Stomach (tissue), 8 donors: ENCODE measurements at regions not wholly inside any gene's neighbourhood (a gene's known extent, or its start where the extent isn't known, plus 50 kb on each side); places are given as distances from the start of the nearest gene placed in this dataset.

Experiments
- DNase-seq, 2 donors: peaks; one replicate each; pipeline versions ENCODE4 v3.0.0 to v3.0.0-alpha.2; 2013 to 2019
- H3K27ac ChIP-seq, 5 donors: fragments of 200-600 bp in 4 of 5; sonication (generic) in 4 of 5; one replicate each; pipeline ENCODE4 v1.5.1; 2013 to 2019; ENCODE audit warnings: mild to moderate bottlenecking in 1 of 5, moderate library complexity in 1 of 5
- H3K27me3 ChIP-seq, 3 donors: fragments of 200-600 bp; sonication (generic); one replicate each; pipeline ENCODE4 v1.5.1; 2017 to 2019; ENCODE audit warnings: mixed run types in 1 of 3
- H3K36me3 ChIP-seq, 4 donors: fragments of 200-600 bp; sonication (generic); 1 replicate in 3 of 4; 2 replicates in 1 of 4; pipeline ENCODE4 v1.5.1; 2016 to 2019
- H3K4me1 ChIP-seq, 4 donors: fragments of 200-600 bp; sonication (generic); one replicate each; pipeline ENCODE4 v1.5.1; 2016 to 2019
- H3K4me3 ChIP-seq, 4 donors: fragments of 200-600 bp; sonication (generic) in 3 of 4; one replicate each; pipeline ENCODE4 v1.5.1; 2016 to 2019; ENCODE audit warnings: mild to moderate bottlenecking in 1 of 4
- H3K9me3 ChIP-seq, 4 donors: fragments of 200-600 bp; sonication (generic); one replicate each; pipeline ENCODE4 v1.5.1; 2016 to 2019
- CTCF ChIP-seq, 7 experiments: fragments of 450-650 bp in 4 of 7; fragments of 200-600 bp in 3 of 7; sonication (generic) in 3 of 7; IDR thresholded peaks; one replicate each; pipeline ENCODE4 v1.5.1; 2016 to 2019; ENCODE audit warnings: antibody characterized with exemption in 7 of 7, control low read depth in 2 of 7, mild to moderate bottlenecking in 1 of 7
- EP300 ChIP-seq: sonication (generic); formaldehyde crosslinking; IDR thresholded peaks from one replicate; pipeline ENCODE4 v1.6.1; 2017; ENCODE audit warnings: antibody characterized with exemption
- POLR2A ChIP-seq, 4 donors: fragments of 450-650 bp; IDR thresholded peaks; one replicate each; pipeline ENCODE4 v1.6.1; 2016; ENCODE audit warnings: antibody characterized with exemption in 4 of 4, control low read depth in 2 of 4, mild to moderate bottlenecking in 1 of 4, moderate library complexity in 1 of 4
- POLR2AphosphoS5 ChIP-seq, 3 donors: sonication (generic); formaldehyde crosslinking; IDR thresholded peaks; one replicate each; pipeline ENCODE4 v1.6.1; 2016; ENCODE audit warnings: antibody characterized with exemption in 3 of 3
- WGBS, 5 donors: extraction: QIAGEN DNeasy Blood & Tissue Kit in 3 of 5; methylation state at CpG; one replicate each; pipeline versions ENCODE4 v1.1.5 to v1.1.7; 2013 to 2018; 5-methylcytosine and 5-hydroxymethylcytosine counted together
- intact Hi-C: fragments of 100-400 bp; cut with DNase I; formaldehyde crosslinking; loops from one replicate; pipeline ENCODE4 v1.15.1; 2023; ENCODE audit warnings: low total_unique reads
- donor health status: healthy with polysubstance abuse.
- donor health status: Bipolar disorder and iron deficiency.
- donor health status: healthy.

DNA sequence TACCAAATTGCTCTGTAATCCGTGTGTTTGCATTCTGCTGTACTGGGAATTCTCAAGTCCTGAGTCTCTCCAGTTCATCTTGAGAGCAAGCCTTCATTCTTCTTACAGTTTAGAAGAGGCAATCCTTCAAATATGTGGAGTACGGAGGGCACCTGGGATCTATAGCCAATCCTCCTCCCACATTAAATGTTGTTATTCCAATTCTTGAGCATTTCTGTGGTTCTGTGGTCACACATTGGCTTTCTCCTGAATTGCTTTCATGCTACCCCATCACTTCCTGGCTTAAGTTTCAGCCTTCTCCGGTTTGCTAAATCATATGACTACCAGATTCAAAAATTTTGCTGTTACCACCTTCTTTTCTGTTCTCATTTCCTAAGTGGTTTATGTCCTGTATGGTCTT lies 611.1 kb downstream of the PCDH19 start:
- Histone ChIP-seq H3K36me3 (no peaks in the 10 kb centered on the region), H3K27me3 (no peaks in the 10 kb centered on the region), H3K9me3 (peaks cover 0 to 25% (median 14%) of the 10 kb centered on the region in 4 donors), H3K4me3 (no peak overlapping the region), H3K4me1 (no peaks in the 10 kb centered on the region), H3K27ac (no peak overlapping the region)
- TF ChIP-seq POLR2AphosphoS5 (IDR thresholded peaks at IDR 0.05) (no peak), EP300 (no peak), CTCF (IDR thresholded peaks at IDR 0.05) (no peak), POLR2A (IDR thresholded peaks at IDR 0.05) (no peak)
- 38 to 54% (median 53%) methylated on average over 3 of the region's 3 CpGs for WGBS, 5 donors
- DNase-seq, result no peak
- intact Hi-C loops, result no loop called here

GRCh38 chrX:99795495-99795894 lies 614.6 kb downstream of the PCDH19 start:
- Histone ChIP-seq H3K36me3 (no peaks in the 10 kb centered on the region), H3K4me3 (no peak overlapping the region), H3K9me3 (peaks cover 0 to 35% (median 14%) of the 10 kb centered on the region in 4 donors), H3K4me1 (no peaks in the 10 kb centered on the region), H3K27ac (no peak overlapping the region), H3K27me3 (no peaks in the 10 kb centered on the region)
- no peak for DNase-seq
- WGBS, 5 donors, result 67 to 92% (median 83%) methylated on average over 1 of the region's 1 CpG
- TF ChIP-seq EP300 (no peak), CTCF (IDR thresholded peaks at IDR 0.05) (peak in 1 of 7 experiments; percentile 14)
- intact Hi-C loops, result no loop called here

- Histone ChIP-seq H3K9me3 (peaks cover 0 to 22% (median 5%) of the 10 kb centered on the region in 4 donors), H3K27ac (no peak overlapping the region), H3K36me3 (no peaks in the 10 kb centered on the region), H3K27me3 (no peaks in the 10 kb centered on the region), H3K4me3 (no peak overlapping the region), H3K4me1 (no peaks in the 10 kb centered on the region)
- WGBS, 5 donors, result 62 to 74% (median 69%) methylated on average over 3 of the region's 3 CpGs
- intact Hi-C loops, result no loop called here
- DNase-seq, result no peak
- TF ChIP-seq CTCF (IDR thresholded peaks at IDR 0.05) (no peak), POLR2A (IDR thresholded peaks at IDR 0.05) (no peak), EP300 (no peak), POLR2AphosphoS5 (IDR thresholded peaks at IDR 0.05) (no peak)
Observed at GRCh38 chrX:99782516-99783040, 627.5 kb downstream of the PCDH19 start.

DNA sequence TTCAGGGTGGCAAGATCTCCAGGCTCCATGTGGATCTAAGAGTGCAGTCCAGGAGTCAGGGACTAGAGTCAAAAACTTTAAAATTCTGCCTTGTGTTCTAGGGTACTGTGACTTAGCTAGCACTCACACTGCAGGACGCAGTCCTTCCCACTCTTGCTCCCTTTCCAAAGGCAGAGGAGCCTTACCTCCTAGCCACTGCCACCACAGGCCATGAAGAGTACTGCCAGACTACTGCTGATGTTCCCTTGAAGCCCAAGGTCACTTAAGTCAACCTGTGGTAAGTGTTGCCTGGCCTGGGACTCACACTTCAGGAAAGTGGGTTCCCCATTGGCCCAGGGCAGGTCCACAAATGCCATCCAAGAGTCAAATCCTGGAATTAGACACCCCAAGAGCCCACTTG lies 632.2 kb downstream of the PCDH19 start:
- DNase-seq, result no peak
- no peak for TF ChIP-seq EP300
- TF ChIP-seq CTCF (IDR thresholded peaks at IDR 0.05), result no peak
- TF ChIP-seq POLR2AphosphoS5 (IDR thresholded peaks at IDR 0.05), result no peak
- no peak for TF ChIP-seq POLR2A (IDR thresholded peaks at IDR 0.05)

More for the DNA sequence above, 632.2 kb downstream of the PCDH19 start:
- Histone ChIP-seq H3K36me3 (no peaks in the 10 kb centered on the region), H3K9me3 (peaks cover 0 to 16% (median 0%) of the 10 kb centered on the region in 4 donors), H3K4me1 (no peaks in the 10 kb centered on the region), H3K4me3 (no peak overlapping the region), H3K27ac (no peak overlapping the region), H3K27me3 (no peaks in the 10 kb centered on the region)
- intact Hi-C loops, result no loop called here
- 43 to 100% (median 62%) methylated on average over 1 of the region's 1 CpG for WGBS, 5 donors
